ENCODE measurements at regions not wholly inside any gene's neighbourhood (a gene's known extent, or its start where the extent isn't known, plus 50 kb on each side); places are given as distances from the start of the nearest gene placed in this dataset.

DNA sequence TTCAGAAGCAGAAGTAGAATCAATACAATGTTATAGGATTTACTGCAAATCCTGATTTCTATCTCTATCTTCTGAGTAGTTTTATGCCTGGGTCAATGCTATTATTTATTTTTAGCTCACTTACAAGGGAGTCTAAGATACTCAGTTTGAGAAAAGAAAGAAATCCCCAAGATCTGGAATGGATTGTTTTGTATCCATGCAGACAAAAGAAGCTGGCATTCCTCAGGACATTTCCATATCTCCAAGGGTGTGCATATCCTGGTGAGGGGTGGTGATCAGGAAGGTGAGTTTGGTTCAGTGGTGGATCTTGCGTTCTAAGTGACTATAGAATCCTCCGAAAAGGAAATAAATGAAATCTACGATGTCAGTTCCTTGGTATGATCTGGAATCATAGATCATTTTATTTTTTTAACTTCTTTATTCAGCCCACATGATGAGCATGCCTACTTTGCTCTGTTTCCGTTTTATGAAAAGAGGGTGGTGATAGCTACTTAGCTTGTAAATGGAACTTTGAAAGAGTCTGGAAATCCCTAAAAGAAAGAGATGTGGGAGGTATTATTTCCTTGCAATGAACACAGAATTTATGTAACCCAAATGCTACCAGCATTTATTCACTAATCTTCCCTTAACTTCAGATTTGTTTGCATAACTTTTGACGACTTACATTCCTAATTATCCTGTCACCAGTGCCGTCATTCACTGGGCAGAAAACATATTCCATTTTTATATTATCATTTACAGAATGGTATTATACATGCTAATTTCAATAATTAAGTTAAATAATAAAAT, 81.1 kb upstream of the RAPGEF2 start:
- no peaks in the 10 kb centered on the region for H4K20me1 ChIP-seq (ENCODE audit: control insufficient read depth, extremely low read depth, insufficient read depth, low read length)
- no peak overlapping the region for H3K9ac ChIP-seq (ENCODE audit: insufficient read depth, low read length)
- no peak overlapping the region for H3K4me3 ChIP-seq (replicated peaks in 1 of 4; ENCODE audit: control extremely low read depth in 1 of 4, insufficient read depth in 1 of 4, low read depth in 3 of 4, low read length in 4 of 4)
- H3K36me3 ChIP-seq (ENCODE audit: control insufficient read depth, insufficient read depth, low read length), result no peaks in the 10 kb centered on the region
- no peak overlapping the region for H3K4me2 ChIP-seq (ENCODE audit: extremely low read depth, insufficient read depth, low read length)
- TF ChIP-seq CTCF (conservative IDR thresholded peaks at IDR 0.05 in 1 of 2, IDR thresholded peaks at IDR 0.05 in 1 of 2; ENCODE audit: low read depth in 1 of 2, low read length in 2 of 2) (no peak), EZH2 (IDR thresholded peaks at IDR 0.05; ENCODE audit: low read length, missing control alignments) (no peak)
- DNase-seq (ENCODE audit: low read depth in 2 of 2), result no peak
- H3K27ac ChIP-seq (ENCODE audit: insufficient read depth, low read length), result no peak overlapping the region
- no peaks in the 10 kb centered on the region for H3K4me1 ChIP-seq (ENCODE audit: control insufficient read depth, extremely low read depth, insufficient read depth, low read length)
- H3K27me3 ChIP-seq (ENCODE audit: control insufficient read depth, insufficient read depth, low read length), result no peaks in the 10 kb centered on the region
- no peaks in the 10 kb centered on the region for H3K79me2 ChIP-seq (ENCODE audit: control insufficient read depth, insufficient read depth, low read length)
- H2AFZ ChIP-seq (ENCODE audit: low read length), result no peak overlapping the region
- H3K9me3 ChIP-seq (ENCODE audit: control insufficient read depth, insufficient read depth, low read depth, low read length), result no peaks in the 10 kb centered on the region

GRCh38 chr4:159023741-159024140, 79.1 kb upstream of the RAPGEF2 start:
- Histone ChIP-seq H4K20me1 (ENCODE audit: control insufficient read depth, extremely low read depth, insufficient read depth, low read length) (no peaks in the 10 kb centered on the region), H3K79me2 (ENCODE audit: control insufficient read depth, insufficient read depth, low read length) (no peaks in the 10 kb centered on the region), H3K27ac (ENCODE audit: insufficient read depth, low read length) (no peak overlapping the region), H3K36me3 (ENCODE audit: control insufficient read depth, insufficient read depth, low read length) (no peaks in the 10 kb centered on the region), H2AFZ (ENCODE audit: low read length) (no peak overlapping the region), H3K4me3 (replicated peaks in 1 of 4; ENCODE audit: control extremely low read depth in 1 of 4, insufficient read depth in 1 of 4, low read depth in 3 of 4, low read length in 4 of 4) (no peak overlapping the region), H3K9me3 (ENCODE audit: control insufficient read depth, insufficient read depth, low read depth, low read length) (no peaks in the 10 kb centered on the region), H3K4me2 (ENCODE audit: extremely low read depth, insufficient read depth, low read length) (no peak overlapping the region), H3K4me1 (ENCODE audit: control insufficient read depth, extremely low read depth, insufficient read depth, low read length) (peaks cover 2% of the 10 kb centered on the region), H3K27me3 (ENCODE audit: control insufficient read depth, insufficient read depth, low read length) (no peaks in the 10 kb centered on the region), H3K9ac (ENCODE audit: insufficient read depth, low read length) (no peak overlapping the region)
- TF ChIP-seq CTCF (conservative IDR thresholded peaks at IDR 0.05 in 1 of 2, IDR thresholded peaks at IDR 0.05 in 1 of 2; ENCODE audit: low read depth in 1 of 2, low read length in 2 of 2), result no peak
- no peak for TF ChIP-seq EZH2 (IDR thresholded peaks at IDR 0.05; ENCODE audit: low read length, missing control alignments)
- DNase-seq (ENCODE audit: low read depth in 2 of 2), result no peak

DNA sequence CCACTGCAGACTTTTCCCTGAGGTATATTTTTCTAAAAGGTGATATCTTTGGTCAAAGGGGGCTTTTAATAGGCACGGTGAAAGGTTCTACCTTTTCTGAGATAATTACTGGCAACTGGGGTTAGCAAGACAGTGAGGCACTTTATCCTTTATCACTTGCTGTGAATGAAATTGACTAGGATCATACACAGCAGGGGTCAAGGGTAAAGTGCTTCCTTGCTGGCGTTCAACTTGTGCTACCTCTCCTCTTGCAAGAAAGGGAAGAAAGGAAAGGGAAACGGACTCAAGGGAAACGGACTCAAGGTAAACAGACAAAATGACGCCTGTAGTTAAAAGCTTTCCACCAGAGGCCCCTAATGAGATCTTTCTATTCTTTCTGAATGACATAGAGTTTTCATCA, 78.6 kb upstream of the RAPGEF2 start:
- H4K20me1 ChIP-seq (ENCODE audit: control insufficient read depth, extremely low read depth, insufficient read depth, low read length), result no peaks in the 10 kb centered on the region
- no peaks in the 10 kb centered on the region for H3K27me3 ChIP-seq (ENCODE audit: control insufficient read depth, insufficient read depth, low read length)
- no peak for DNase-seq (ENCODE audit: low read depth in 2 of 2)
- no peaks in the 10 kb centered on the region for H3K79me2 ChIP-seq (ENCODE audit: control insufficient read depth, insufficient read depth, low read length)
- H3K4me1 ChIP-seq (ENCODE audit: control insufficient read depth, extremely low read depth, insufficient read depth, low read length), result peaks cover 2% of the 10 kb centered on the region
- no peak overlapping the region for H2AFZ ChIP-seq (ENCODE audit: low read length)
- H3K4me3 ChIP-seq (replicated peaks in 1 of 4; ENCODE audit: control extremely low read depth in 1 of 4, insufficient read depth in 1 of 4, low read depth in 3 of 4, low read length in 4 of 4), result no peak overlapping the region
- H3K9me3 ChIP-seq (ENCODE audit: control insufficient read depth, insufficient read depth, low read depth, low read length), result no peaks in the 10 kb centered on the region
- H3K4me2 ChIP-seq (ENCODE audit: extremely low read depth, insufficient read depth, low read length), result no peak overlapping the region
- no peak overlapping the region for H3K27ac ChIP-seq (ENCODE audit: insufficient read depth, low read length)
- TF ChIP-seq EZH2 (IDR thresholded peaks at IDR 0.05; ENCODE audit: low read length, missing control alignments) (no peak), CTCF (conservative IDR thresholded peaks at IDR 0.05 in 1 of 2, IDR thresholded peaks at IDR 0.05 in 1 of 2; ENCODE audit: low read depth in 1 of 2, low read length in 2 of 2) (no peak)
- H3K9ac ChIP-seq (ENCODE audit: insufficient read depth, low read length), result no peak overlapping the region
- no peaks in the 10 kb centered on the region for H3K36me3 ChIP-seq (ENCODE audit: control insufficient read depth, insufficient read depth, low read length)
